RWPE1 (cell line): ENCODE measurements at regions not wholly inside any gene's neighbourhood (a gene's known extent, or its start where the extent isn't known, plus 50 kb on each side); places are given as distances from the start of the nearest gene placed in this dataset.

ENCODE experiments used
- CTCF ChIA-PET: fragments of 350-600 bp; sonication (Branson Sonifier 250); formaldehyde crosslinking; extraction: SDS; loops from one replicate; lab custom pipeline; 2021; lab: Yijun Ruan, JAX
- POLR2A ChIA-PET: fragments of 400-600 bp; formaldehyde crosslinking; extraction: SDS; loops from one replicate; lab custom pipeline; 2020; ENCODE audit warnings: antibody characterized with exemption; ENCODE audit not compliant: low non-redundant PET; lab: Yijun Ruan, JAX
- DNase-seq: peaks from one replicate; pipeline ENCODE4 v3.0.0; 2012; ENCODE audit warnings: low spot score
- H3K27ac ChIP-seq: fragments of 450-650 bp; 2 replicates; pipeline ENCODE4 v1.5.1; 2017
- CTCF ChIP-seq: fragments of 450-650 bp; conservative IDR thresholded peaks from 2 replicates; pipeline ENCODE4 v1.5.1; 2017; ENCODE audit warnings: low read depth, mild to moderate bottlenecking

DNA sequence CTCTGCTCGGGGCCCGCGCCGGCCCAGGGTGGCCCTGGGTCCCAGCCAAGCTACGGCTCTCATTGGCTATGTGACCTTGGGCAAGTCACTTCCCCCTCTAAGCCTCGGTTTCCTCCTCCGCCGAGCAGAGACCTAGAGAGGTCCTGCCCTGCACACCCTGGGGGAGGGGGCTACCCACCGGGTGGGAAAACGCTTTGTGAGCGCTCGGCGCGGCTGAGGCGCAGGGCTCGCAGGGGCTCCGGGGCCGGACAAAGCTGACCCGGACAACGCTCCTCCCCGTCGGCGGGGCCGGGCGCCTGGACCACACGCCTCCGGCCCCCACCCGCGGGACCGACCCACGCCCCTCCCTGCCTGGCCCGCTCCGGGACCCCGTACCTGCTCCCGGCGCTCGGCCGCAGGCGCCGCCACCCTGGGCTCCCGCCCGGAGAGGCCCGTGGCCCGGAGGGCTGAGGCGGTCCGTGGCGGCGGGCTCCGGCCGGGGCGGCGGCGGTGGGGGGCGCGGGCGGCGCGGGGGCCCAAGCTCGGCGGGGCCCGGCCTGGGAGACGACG lies 85.7 kb upstream of the MELK start:
- TF ChIP-seq CTCF: no peak
- peak overlapping the region; percentile 82 for H3K27ac ChIP-seq
- ChIA-PET POLR2A (no interaction called here), CTCF (interaction anchor here (0.6 to 1.6 kb wide), 2 partner anchors 80 to 610 kb away, joined by 3 to 5 read pairs; no protein-coding TSS in a partner anchor)
- peak; percentile 40 for DNase-seq

GRCh38 chr9:36486329-36486932 lies 86.3 kb upstream of the MELK start:
- POLR2A ChIA-PET: no interaction called here
- CTCF ChIA-PET: interaction anchor here (0.6 to 1.6 kb wide), 3 partner anchors 79 to 611 kb away, joined by 3 to 5 read pairs (median 4); no protein-coding TSS in a partner anchor
- H3K27ac ChIP-seq: peak overlapping the region; percentile 82
- TF ChIP-seq CTCF: no peak
- DNase-seq: peak; percentile 56

DNA sequence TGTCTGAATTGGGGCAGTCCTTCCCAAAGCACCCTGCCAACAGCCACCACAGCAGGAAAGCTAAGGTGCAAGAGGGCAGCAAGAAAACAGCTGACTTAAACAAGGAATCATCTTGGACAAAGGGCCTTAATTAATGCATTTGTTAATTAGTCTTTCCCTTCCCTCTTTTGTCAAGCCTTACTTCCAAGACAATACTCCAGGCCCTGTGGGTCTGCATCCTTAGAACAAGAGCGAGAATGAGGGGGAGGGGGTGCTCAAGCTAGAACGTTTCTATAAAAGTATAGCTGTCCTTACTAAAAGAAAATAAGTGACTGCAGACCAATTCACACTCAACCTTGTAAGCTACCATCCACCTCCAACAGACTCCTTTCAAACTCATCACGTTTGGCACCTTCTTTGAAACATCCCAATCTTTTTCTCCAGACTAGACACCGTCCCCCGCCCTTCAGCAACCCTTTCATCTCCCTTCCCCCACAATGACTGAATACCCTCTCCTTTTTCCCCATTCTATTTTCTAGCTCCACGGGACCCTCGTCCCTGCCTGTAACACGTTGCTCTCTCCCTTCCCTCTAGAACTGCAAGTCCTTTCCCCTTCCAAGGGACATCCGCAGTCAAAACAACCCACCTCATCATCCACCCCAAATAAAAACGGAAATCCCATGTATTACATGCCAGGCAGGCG lies 85.7 kb upstream of the RNF38 start:
- DNase-seq: no peak
- no peak for TF ChIP-seq CTCF
- ChIA-PET CTCF (interaction anchor here (0.6 to 1.6 kb wide), 2 partner anchors 79 to 440 kb away, joined by 4 to 5 read pairs; no protein-coding TSS in a partner anchor), POLR2A (interaction anchor here (0.6 kb wide), 1 partner anchor 16 kb away, joined by 5 read pairs; no protein-coding TSS in a partner anchor)
- peak overlapping the region; percentile 82 for H3K27ac ChIP-seq

GRCh38 chr9:36484124-36484523 lies 84.1 kb upstream of the RNF38 start:
- no peak for DNase-seq
- no peak overlapping the region for H3K27ac ChIP-seq
- ChIA-PET POLR2A (no interaction called here), CTCF (no interaction called here)
- no peak for TF ChIP-seq CTCF

GRCh38 chr9:36479101-36479500 lies 79.0 kb upstream of the RNF38 start:
- ChIA-PET CTCF (interaction anchor here (0.7 to 0.9 kb wide), 2 partner anchors 24 to 327 kb away, joined by 3 read pairs; no protein-coding TSS in a partner anchor), POLR2A (no interaction called here)
- no peak for DNase-seq
- no peak for TF ChIP-seq CTCF
- H3K27ac ChIP-seq: no peak overlapping the region

GRCh38 chr9:36471359-36471758 lies 71.3 kb upstream of the RNF38 start:
- H3K27ac ChIP-seq: no peak overlapping the region
- ChIA-PET POLR2A (no interaction called here), CTCF (no interaction called here)
- DNase-seq: no peak
- no peak for TF ChIP-seq CTCF
